NCI-H2171 (cell line): ENCODE measurements at regions not wholly inside any gene's neighbourhood (a gene's known extent, or its start where the extent isn't known, plus 50 kb on each side); places are given as distances from the start of the nearest gene placed in this dataset.
"Not testable (repeated sequence)": the region's sequence is repeated elsewhere in the genome, so short reads cannot be mapped to it uniquely, and the experiment has no call there.

ENCODE experiments used
- DNase-seq: peaks from one replicate; lab custom pipeline; 2025; lab: John Stamatoyannopoulos, UW

GRCh38 chr2:120531863-120532600, 186.1 kb downstream of the INHBB start:
- no peak for DNase-seq

DNA sequence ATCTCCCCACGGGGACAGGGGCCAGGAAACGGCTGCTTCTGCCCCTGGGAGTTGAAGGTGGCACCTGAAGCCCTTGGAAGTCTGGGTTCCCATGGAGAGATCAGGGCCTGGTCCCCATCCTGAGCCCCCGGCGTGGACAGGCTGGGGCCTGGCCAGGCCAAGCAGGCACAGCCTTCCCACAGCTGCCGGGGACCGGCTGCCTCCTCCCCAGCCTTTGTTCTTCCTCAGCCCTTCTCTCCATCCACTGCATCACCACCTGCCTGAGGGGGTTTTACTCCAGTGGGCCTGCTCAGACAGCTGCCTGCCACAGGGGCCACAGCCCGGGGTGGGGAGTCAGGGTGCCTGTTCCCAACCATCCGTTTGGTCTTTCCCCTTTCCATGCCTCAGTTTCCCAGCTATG, 187.7 kb downstream of the INHBB start:
- DNase-seq: no peak

DNA sequence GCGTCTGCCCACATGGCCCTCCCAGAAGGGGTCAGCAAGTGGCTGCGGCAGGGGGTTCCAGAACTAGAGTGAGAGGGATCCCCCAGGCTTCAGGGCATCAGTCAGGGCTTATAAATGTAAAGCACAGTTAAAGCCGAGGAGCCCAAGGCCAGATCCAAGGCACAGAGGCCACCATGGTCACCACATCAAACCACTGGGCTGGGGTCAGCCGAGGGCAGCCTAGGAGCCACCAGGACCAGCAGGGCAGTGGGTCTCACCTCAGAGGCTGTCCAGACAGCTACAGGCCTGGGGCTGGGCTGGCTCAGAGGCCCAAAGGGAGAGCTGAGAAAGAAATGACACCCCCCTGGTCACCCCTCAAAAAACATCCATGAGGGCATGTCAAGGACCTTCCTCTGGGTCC, 188.5 kb downstream of the INHBB start:
- no peak for DNase-seq

DNA sequence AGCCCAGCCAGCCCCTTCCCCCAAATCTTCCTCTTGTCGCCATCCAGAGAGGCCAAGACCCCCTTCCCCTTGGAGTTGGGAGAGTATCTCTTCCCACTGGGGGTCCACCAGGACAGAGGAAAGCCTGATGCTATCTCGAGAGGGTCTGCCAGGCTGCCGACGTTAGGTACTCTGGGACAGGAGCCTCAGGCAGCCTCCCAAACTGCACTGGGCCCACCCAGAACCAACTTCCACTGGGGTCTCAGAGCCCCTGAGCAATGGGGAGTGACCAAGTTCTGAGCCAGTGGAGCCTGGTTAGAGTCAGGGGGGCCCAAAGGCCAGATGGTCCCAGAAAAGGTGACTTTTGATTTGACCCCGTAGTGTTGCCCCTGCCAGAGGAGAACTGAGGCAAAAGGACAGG, 189.1 kb downstream of the INHBB start:
- no peak for DNase-seq

- no peak for DNase-seq
Observed at GRCh38 chr2:120536141-120536540, 190.2 kb downstream of the INHBB start.

- DNase-seq: no peak
Observed at GRCh38 chr2:120538691-120539423, 192.9 kb downstream of the INHBB start.

- no peak for DNase-seq
Observed at GRCh38 chr2:120539424-120539936, 193.5 kb downstream of the INHBB start.

DNA sequence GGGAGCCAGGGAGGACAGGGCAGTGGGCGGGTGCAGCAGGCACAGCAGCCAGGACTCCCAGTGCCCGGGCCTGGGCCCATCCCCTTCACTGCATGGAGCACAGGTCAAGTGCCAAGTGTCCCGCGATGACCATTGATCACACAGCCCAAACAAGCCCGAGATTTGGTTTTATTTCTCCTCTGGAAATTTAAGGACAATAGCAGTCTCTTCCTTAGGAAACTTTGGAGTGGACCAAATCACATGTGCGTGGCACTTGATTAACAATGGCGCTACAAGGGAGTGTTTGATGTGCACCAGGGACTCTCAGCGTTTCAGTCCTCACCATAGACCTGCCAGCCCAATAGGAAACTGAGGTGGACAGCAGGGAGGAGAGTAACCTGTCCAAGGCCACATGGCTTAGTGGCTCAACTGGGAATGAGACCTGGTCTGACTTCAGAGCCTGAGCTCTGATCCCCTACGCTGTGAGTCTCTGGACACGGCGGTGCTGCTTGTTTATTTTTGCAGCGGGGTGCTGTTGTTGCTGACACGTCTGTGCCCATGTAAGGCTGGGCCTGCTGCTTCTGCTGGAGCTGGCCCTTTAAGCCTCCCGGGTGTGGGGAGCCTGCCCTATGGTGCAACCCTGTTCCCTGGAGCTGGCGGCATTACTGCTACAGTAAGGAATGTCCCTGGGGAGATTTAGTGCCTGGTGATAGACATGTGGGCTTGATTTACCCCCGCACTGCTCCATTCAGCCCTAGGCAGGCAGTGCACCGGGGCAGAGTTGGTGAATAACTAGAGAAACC, 194.2 kb downstream of the INHBB start:
- DNase-seq: peak; percentile 57

- no peak for DNase-seq
Observed at GRCh38 chr2:120540719-120541552, 194.7 kb upstream of the GLI2 start.

- DNase-seq: no peak
Observed at GRCh38 chr2:120541553-120541932, 194.1 kb upstream of the GLI2 start.

GRCh38 chr2:120541972-120542670, 193.5 kb upstream of the GLI2 start:
- no peak for DNase-seq

DNA sequence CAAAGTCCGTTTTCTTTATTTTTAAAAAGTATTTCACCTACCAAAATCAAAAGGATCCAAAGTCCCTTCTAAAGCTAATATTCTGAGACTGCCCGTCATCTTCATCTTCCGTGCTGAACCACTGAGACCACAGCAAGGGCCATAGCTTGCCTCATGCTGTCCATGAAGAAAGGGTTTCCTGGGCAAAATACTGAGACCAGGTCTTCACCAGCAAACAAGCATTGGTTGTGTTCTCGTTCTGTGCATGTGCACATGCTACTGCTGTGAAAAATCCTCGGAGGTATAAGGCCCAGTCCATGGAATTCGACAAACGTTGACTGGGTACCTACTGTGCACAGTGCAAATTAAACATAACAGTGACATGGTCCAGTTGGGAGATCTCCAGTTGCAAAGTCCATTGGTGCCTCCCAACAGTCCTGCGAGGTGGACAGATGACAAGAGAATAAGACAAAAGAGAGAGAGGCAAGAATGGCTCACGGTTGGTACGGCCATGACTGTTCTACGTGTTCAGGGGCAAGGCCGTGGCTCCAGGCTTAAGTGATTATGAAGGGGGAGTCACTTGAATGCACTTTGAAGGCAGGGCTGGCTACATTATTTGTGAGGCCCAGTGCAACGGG, 192.6 kb upstream of the GLI2 start:
- no peak for DNase-seq

GRCh38 chr2:120543899-120544298, 191.8 kb upstream of the GLI2 start:
- DNase-seq: no peak

- DNase-seq: no peak
Observed at GRCh38 chr2:120544522-120544921, 191.1 kb upstream of the GLI2 start.

- DNase-seq: not testable (repeated sequence)
Observed at GRCh38 chr2:120545007-120545406, 190.7 kb upstream of the GLI2 start.

- DNase-seq: no peak
Observed at GRCh38 chr2:120545521-120546047, 190.1 kb upstream of the GLI2 start.

DNA sequence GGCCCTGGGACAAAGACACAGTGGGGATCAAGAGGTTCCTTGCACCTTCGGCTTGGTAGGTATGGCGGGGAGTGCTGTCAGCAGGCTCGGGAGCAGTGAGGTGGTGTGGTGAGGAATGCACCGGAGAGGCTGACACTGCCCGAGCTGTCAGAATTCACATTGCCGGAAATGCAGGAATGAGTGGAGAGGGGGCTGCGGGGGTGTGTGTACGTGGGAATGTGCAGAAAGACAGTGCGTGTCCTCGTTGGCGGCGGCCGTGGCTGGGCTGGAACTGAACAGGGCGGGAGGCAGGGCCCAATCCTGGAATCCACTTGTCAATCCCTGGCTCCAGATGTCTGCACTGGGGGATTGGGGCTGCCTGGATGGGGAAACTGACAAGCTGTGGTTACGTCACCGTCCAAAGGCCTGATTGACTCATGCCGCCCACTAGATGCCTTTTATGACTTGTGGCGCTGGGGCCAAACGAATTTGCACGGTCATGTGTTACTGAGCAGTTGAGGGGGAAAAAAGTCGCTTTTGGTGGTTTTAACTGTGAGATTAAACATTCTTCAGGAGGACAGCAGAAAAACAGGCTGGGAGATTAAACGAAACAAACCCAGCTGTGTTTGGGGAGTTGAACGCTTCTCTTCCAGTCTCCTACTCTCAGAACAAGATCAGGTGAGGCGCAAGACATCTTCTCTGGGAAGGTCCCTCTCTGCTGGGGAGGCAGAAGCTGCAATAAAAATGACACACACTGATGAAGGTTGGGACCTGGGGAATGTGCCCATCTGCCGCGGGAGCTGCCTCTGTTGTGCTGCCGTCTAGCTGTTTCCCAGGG, 189.4 kb upstream of the GLI2 start:
- peak; percentile 12 for DNase-seq

DNA sequence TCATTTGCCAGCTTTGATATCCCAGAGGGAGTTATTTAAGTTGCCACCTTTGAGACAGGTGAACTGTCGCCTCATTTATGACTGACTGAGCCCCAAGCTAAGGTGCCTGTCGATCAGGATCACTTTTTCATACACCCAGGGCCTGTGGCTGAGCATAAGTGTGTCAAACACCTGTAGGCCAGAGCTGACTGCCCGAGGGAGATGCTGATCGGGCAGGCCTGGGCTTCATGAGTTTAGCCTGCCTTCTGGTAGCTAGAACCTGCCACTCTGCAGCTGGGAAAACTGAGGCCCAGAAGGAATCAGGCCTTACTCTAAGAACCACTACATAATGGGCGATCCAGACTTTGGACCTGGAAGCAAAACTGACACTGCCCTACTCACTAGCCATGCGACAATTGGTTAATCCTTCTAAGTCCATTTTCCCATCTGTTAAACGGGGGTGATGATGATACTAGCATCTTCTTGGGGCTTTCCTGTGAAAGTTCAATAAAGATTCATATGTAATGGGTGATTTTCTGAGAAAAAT, 188.7 kb upstream of the GLI2 start:
- DNase-seq: no peak

- DNase-seq: no peak
Observed at GRCh38 chr2:120547662-120548061, 188.0 kb upstream of the GLI2 start.
